H9 (cell line): ENCODE measurements at regions not wholly inside any gene's neighbourhood (a gene's known extent, or its start where the extent isn't known, plus 50 kb on each side); places are given as distances from the start of the nearest gene placed in this dataset.

ENCODE experiments used
- DNase-seq: peaks from one replicate; pipeline ENCODE4 v3.0.0-alpha.2; 2017
- H2AFZ ChIP-seq: one replicate; pipeline ENCODE4 v1.6.1; 2013; ENCODE audit warnings: mild to moderate bottlenecking, low read length, control low read depth, moderate library complexity
- H2AK5ac ChIP-seq: 2 replicates; pipeline ENCODE4 v1.6.1; 2013; ENCODE audit warnings: low read length, control low read depth, mixed read lengths; ENCODE audit not compliant: insufficient read length
- H2BK120ac ChIP-seq: one replicate; pipeline ENCODE4 v1.6.1; 2013; ENCODE audit warnings: low read depth, mild to moderate bottlenecking, low read length, control low read depth, inconsistent platforms; ENCODE audit not compliant: poor library complexity, severe bottlenecking
- H2BK12ac ChIP-seq: 2 replicates; pipeline ENCODE4 v1.6.1; 2013; ENCODE audit warnings: low read length, control low read depth, mixed read lengths, low read depth; ENCODE audit not compliant: insufficient read length
- H2BK15ac ChIP-seq: 2 replicates; pipeline ENCODE4 v1.6.1; 2013; ENCODE audit warnings: low read depth, low read length, control low read depth
- H2BK20ac ChIP-seq: one replicate; pipeline ENCODE4 v1.6.1; 2013; ENCODE audit warnings: low read depth, mild to moderate bottlenecking, low read length, control low read depth, inconsistent platforms; ENCODE audit not compliant: poor library complexity, severe bottlenecking
- H2BK5ac ChIP-seq: 2 replicates; pipeline ENCODE4 v1.6.1; 2013; ENCODE audit warnings: low read length, control low read depth, mixed read lengths; ENCODE audit not compliant: insufficient read length
- H3K14ac ChIP-seq: 2 replicates; pipeline ENCODE4 v1.6.1; 2013; ENCODE audit warnings: low read length, control low read depth; ENCODE audit not compliant: insufficient read depth
- H3K18ac ChIP-seq: 2 replicates; pipeline ENCODE4 v1.6.1; 2013; ENCODE audit warnings: low read depth, mild to moderate bottlenecking, mixed read lengths, low read length, control low read depth; ENCODE audit not compliant: insufficient read length
- H3K23ac ChIP-seq: 2 replicates; pipeline ENCODE4 v1.6.1; 2013; ENCODE audit warnings: low read length, control low read depth, mixed read lengths, low read depth; ENCODE audit not compliant: insufficient read length
- H3K23me2 ChIP-seq: 2 replicates; pipeline ENCODE4 v1.6.1; 2013; ENCODE audit warnings: low read depth, mild to moderate bottlenecking, mixed read lengths, low read length, control low read depth; ENCODE audit not compliant: insufficient read length, poor library complexity, severe bottlenecking
- H3K27ac ChIP-seq: 2 replicates; pipeline ENCODE4 v1.5.1; 2013; ENCODE audit warnings: low read length, control low read depth, mixed read lengths, low read depth; ENCODE audit not compliant: insufficient read length
- H3K27me3 ChIP-seq: 2 replicates; pipeline ENCODE4 v1.6.1; 2013; ENCODE audit warnings: low read length, control low read depth, inconsistent platforms; ENCODE audit not compliant: insufficient read depth
- H3K4ac ChIP-seq: 2 replicates; pipeline ENCODE4 v1.6.1; 2013; ENCODE audit warnings: low read depth, mild to moderate bottlenecking, control low read depth, inconsistent platforms, low read length, moderate library complexity
- H3K4me1 ChIP-seq: 2 replicates; pipeline ENCODE4 v1.6.1; 2013; ENCODE audit warnings: low read length, control low read depth, inconsistent platforms; ENCODE audit not compliant: insufficient read depth
- H3K4me2 ChIP-seq: 2 replicates; pipeline ENCODE4 v1.6.1; 2013; ENCODE audit warnings: low read length, control low read depth, mixed read lengths; ENCODE audit not compliant: insufficient read length, insufficient read depth
- H3K56ac ChIP-seq: 2 replicates; pipeline ENCODE4 v1.6.1; 2013; ENCODE audit warnings: low read depth, mild to moderate bottlenecking, mixed read lengths, low read length, control low read depth; ENCODE audit not compliant: insufficient read length
- H3K79me1 ChIP-seq: 2 replicates; pipeline ENCODE4 v1.6.1; 2013; ENCODE audit warnings: low read depth, mild to moderate bottlenecking, moderate library complexity, low read length, control low read depth, inconsistent platforms; ENCODE audit not compliant: insufficient read depth, poor library complexity, severe bottlenecking
- H3K79me2 ChIP-seq: 2 replicates; pipeline ENCODE4 v1.6.1; 2013; ENCODE audit warnings: low read length, control low read depth, inconsistent platforms; ENCODE audit not compliant: insufficient read depth
- H3K9ac ChIP-seq: 2 replicates; pipeline ENCODE4 v1.6.1; 2013; ENCODE audit warnings: low read length, control low read depth, mixed read lengths; ENCODE audit not compliant: insufficient read length; ENCODE audit errors: extremely low read depth
- H3K9me3 ChIP-seq: one replicate; pipeline ENCODE4 v1.6.1; 2013; ENCODE audit warnings: low read depth, low read length, inconsistent platforms; ENCODE audit not compliant: control insufficient read depth
- H3T11ph ChIP-seq: one replicate; pipeline ENCODE4 v1.6.1; 2013; ENCODE audit warnings: mild to moderate bottlenecking, low read length, control low read depth, inconsistent platforms
- H4K20me1 ChIP-seq: one replicate; pipeline ENCODE4 v1.6.1; 2013; ENCODE audit not compliant: control insufficient read depth, insufficient read length, insufficient read depth
- H4K5ac ChIP-seq: 2 replicates; pipeline ENCODE4 v1.6.1; 2013; ENCODE audit warnings: low read depth, mild to moderate bottlenecking, mixed read lengths, low read length, control low read depth; ENCODE audit not compliant: insufficient read length
- H4K8ac ChIP-seq: replicated peaks from 2 replicates; pipeline ENCODE4 v1.6.1; 2013; ENCODE audit warnings: low read length, control low read depth, mixed read lengths, low read depth; ENCODE audit not compliant: insufficient read length
- H4K91ac ChIP-seq: 2 replicates; pipeline ENCODE4 v1.6.1; 2013; ENCODE audit warnings: low read depth, mild to moderate bottlenecking, moderate library complexity, mixed read lengths, low read length, control low read depth; ENCODE audit not compliant: insufficient read length
- H3K27ac Mint-ChIP-seq, 3 experiments: 2 replicates in 2 of 3; 3 replicates in 1 of 3; pipeline ENCODE4 v1.8.0; 2020 to 2021; ENCODE audit warnings: mixed read lengths in 3 of 3, mild to moderate bottlenecking in 1 of 3, moderate library complexity in 1 of 3
- H3K27me3 Mint-ChIP-seq: 2 replicates; pipeline ENCODE4 v1.8.0; 2021; ENCODE audit warnings: low read depth, mild to moderate bottlenecking, moderate library complexity, mixed read lengths
- H3K36me3 Mint-ChIP-seq, 3 experiments: 2 replicates in 2 of 3; 3 replicates in 1 of 3; pipeline ENCODE4 v1.8.0; 2020 to 2021; ENCODE audit warnings: low read depth in 3 of 3, mixed read lengths in 3 of 3; ENCODE audit not compliant: insufficient read depth in 1 of 3
- H3K4me1 Mint-ChIP-seq, 2 experiments: 2 replicates each; pipeline ENCODE4 v1.8.0; 2020; ENCODE audit warnings: mixed read lengths in 2 of 2
- H3K4me3 Mint-ChIP-seq, 2 experiments: 2 replicates in 1 of 2; 3 replicates in 1 of 2; pipeline ENCODE4 v1.8.0; 2020 to 2021; ENCODE audit warnings: mild to moderate bottlenecking in 2 of 2, mixed read lengths in 2 of 2, moderate library complexity in 1 of 2
- H3K9me3 Mint-ChIP-seq, 2 experiments: 2 replicates in 1 of 2; 3 replicates in 1 of 2; pipeline ENCODE4 v1.8.0; 2020; ENCODE audit warnings: mild to moderate bottlenecking in 2 of 2, mixed read lengths in 2 of 2, moderate library complexity in 1 of 2
- CTCF ChIP-seq: fragments of 200-600 bp; sonication (generic); conservative IDR thresholded peaks from 3 replicates; pipeline ENCODE4 v1.8.0; 2021; ENCODE audit warnings: antibody characterized with exemption, mild to moderate bottlenecking
- WGBS: extraction: QIAGEN DNeasy Blood & Tissue Kit; methylation state at CpG from one replicate; pipeline ENCODE4 v1.1.7; 2013; ENCODE audit warnings: missing lambda C conversion rate, low lambda C conversion rate, mixed read lengths; ENCODE audit not compliant: insufficient read length; ENCODE audit errors: extremely low coverage; 5-methylcytosine and 5-hydroxymethylcytosine counted together

- H3K4me3 Mint-ChIP-seq: no peak overlapping the region
- Histone ChIP-seq H3K4me1 (0 out of 2 replicates have a peak, but pooled peaks cover 4% of the 10 kb centered on the region), H3K4me2 (no peak overlapping the region), H4K8ac (no peak overlapping the region), H4K5ac (no peak overlapping the region), H2BK15ac (no peak overlapping the region), H3K23ac (no peak overlapping the region), H3K79me1 (no peaks in the 10 kb centered on the region), H4K91ac (no peak overlapping the region), H3K9me3 (no peaks in the 10 kb centered on the region), H4K20me1 (no peaks in the 10 kb centered on the region), H2BK5ac (no peak overlapping the region), H3K56ac (no peak overlapping the region), H3K4ac (no peak overlapping the region), H3K27me3 (no peaks in the 10 kb centered on the region), H2AFZ (no peak overlapping the region), H2AK5ac (no peak overlapping the region), H2BK12ac (no peak overlapping the region), H3T11ph (no peak overlapping the region), H3K23me2 (no peaks in the 10 kb centered on the region), H2BK20ac (no peak overlapping the region), H3K14ac (no peak overlapping the region), H3K9ac (no peak overlapping the region), H3K79me2 (no peaks in the 10 kb centered on the region), H3K18ac (no peak overlapping the region), H3K27ac (no peak overlapping the region), H2BK120ac (no peak overlapping the region)
- H3K27me3 Mint-ChIP-seq: no peaks in the 10 kb centered on the region
- DNase-seq: no peak
- H3K36me3 Mint-ChIP-seq: no peaks in the 10 kb centered on the region; a peak in 1 of 7 replicates
- no peak overlapping the region for H3K27ac Mint-ChIP-seq
- WGBS: no CpG with 5 or more reads among the region's 2 CpGs
- H3K4me1 Mint-ChIP-seq: peaks cover 27 to 30% of the 10 kb centered on the region in 2 experiments
- no peak for TF ChIP-seq CTCF
- no peaks in the 10 kb centered on the region; a peak in 2 of 5 replicates for H3K9me3 Mint-ChIP-seq
Observed at GRCh38 chr9:71353720-71354119, 232.3 kb upstream of the TRPM3 start.
